Tibial artery (tissue), 4 donors: ENCODE measurements at regions not wholly inside any gene's neighbourhood (a gene's known extent, or its start where the extent isn't known, plus 50 kb on each side); places are given as distances from the start of the nearest gene placed in this dataset.
"Not testable (repeated sequence)": the region's sequence is repeated elsewhere in the genome, so short reads cannot be mapped to it uniquely, and the experiment has no call there.

Experiments
- DNase-seq, 2 donors: peaks; one replicate each; pipeline ENCODE4 v3.0.0-alpha.2; 2019
- H3K27ac ChIP-seq, 2 donors: fragments of 200-600 bp; sonication (generic) in 1 of 2; 1 replicate in 1 of 2; 2 replicates in 1 of 2; pipeline ENCODE4 v1.5.1; 2018 to 2019; ENCODE audit warnings: mild to moderate bottlenecking in 1 of 2
- H3K27me3 ChIP-seq, 2 donors: fragments of 200-600 bp; sonication (generic) in 1 of 2; one replicate each; pipeline versions ENCODE4 v1.5.1 to v1.6.0; 2016 to 2019
- H3K36me3 ChIP-seq, 3 donors: fragments of 200-600 bp; sonication (generic) in 2 of 3; one replicate each; pipeline ENCODE4 v1.5.1; 2016 to 2019; ENCODE audit warnings: mild to moderate bottlenecking in 2 of 3
- H3K4me1 ChIP-seq, 4 donors: fragments of 200-600 bp; sonication (generic) in 2 of 4; 1 replicate in 3 of 4; 2 replicates in 1 of 4; pipeline ENCODE4 v1.5.1; 2016 to 2019
- H3K4me3 ChIP-seq, 2 donors: fragments of 200-600 bp; sonication (generic) in 1 of 2; 1 replicate in 1 of 2; 2 replicates in 1 of 2; pipeline ENCODE4 v1.5.1; 2018 to 2019; ENCODE audit warnings: mild to moderate bottlenecking in 2 of 2
- H3K9me3 ChIP-seq, 3 donors: fragments of 200-600 bp; sonication (generic) in 1 of 3; one replicate each; pipeline ENCODE4 v1.5.1; 2016 to 2019
- intact Hi-C: fragments of 100-400 bp; cut with DNase I; formaldehyde crosslinking; loops from one replicate; pipeline ENCODE4 v1.15.0; 2023; ENCODE audit warnings: low total_unique reads
- TF ChIP-seq, protein P1 (sequence below), 2 experiments: fragments of 200-600 bp in 1 of 2; fragments of 450-650 bp in 1 of 2; IDR thresholded peaks; one replicate each; pipeline ENCODE4 v1.5.1; 2017 to 2019; ENCODE audit warnings: antibody characterized with exemption in 2 of 2, mild to moderate bottlenecking in 1 of 2, moderate library complexity in 1 of 2

DNA sequence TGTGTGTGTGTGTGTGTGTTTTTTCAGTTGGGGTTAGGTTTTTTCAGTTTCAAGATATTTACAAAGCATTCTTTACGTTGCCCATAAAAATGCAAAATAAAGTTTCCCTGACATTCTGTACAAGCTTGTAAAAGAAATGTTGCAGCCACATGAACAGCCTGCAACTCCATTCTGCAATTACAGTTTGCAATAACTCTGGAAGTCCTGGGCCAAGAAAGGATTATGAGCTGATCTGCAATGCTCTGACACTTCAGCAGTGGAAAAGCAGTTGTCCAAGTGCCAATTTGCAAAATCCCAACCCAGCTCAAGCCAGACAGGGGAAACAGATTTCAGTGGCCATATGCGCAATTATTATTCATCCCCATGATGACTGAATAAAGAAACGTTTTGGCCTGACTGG lies 322.1 kb downstream of the MEX3B start:
- Histone ChIP-seq H3K4me1 (no peaks in the 10 kb centered on the region), H3K27me3 (no peaks in the 10 kb centered on the region), H3K27ac (no peak overlapping the region), H3K9me3 (no peaks in the 10 kb centered on the region), H3K4me3 (no peak overlapping the region), H3K36me3 (no peaks in the 10 kb centered on the region)
- peak in 1 of 2 donors; percentile 21 for DNase-seq
- TF ChIP-seq, protein P1, sequence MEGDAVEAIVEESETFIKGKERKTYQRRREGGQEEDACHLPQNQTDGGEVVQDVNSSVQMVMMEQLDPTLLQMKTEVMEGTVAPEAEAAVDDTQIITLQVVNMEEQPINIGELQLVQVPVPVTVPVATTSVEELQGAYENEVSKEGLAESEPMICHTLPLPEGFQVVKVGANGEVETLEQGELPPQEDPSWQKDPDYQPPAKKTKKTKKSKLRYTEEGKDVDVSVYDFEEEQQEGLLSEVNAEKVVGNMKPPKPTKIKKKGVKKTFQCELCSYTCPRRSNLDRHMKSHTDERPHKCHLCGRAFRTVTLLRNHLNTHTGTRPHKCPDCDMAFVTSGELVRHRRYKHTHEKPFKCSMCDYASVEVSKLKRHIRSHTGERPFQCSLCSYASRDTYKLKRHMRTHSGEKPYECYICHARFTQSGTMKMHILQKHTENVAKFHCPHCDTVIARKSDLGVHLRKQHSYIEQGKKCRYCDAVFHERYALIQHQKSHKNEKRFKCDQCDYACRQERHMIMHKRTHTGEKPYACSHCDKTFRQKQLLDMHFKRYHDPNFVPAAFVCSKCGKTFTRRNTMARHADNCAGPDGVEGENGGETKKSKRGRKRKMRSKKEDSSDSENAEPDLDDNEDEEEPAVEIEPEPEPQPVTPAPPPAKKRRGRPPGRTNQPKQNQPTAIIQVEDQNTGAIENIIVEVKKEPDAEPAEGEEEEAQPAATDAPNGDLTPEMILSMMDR (IDR thresholded peaks at IDR 0.05) = no peak
- intact Hi-C loops = no loop called here

DNA sequence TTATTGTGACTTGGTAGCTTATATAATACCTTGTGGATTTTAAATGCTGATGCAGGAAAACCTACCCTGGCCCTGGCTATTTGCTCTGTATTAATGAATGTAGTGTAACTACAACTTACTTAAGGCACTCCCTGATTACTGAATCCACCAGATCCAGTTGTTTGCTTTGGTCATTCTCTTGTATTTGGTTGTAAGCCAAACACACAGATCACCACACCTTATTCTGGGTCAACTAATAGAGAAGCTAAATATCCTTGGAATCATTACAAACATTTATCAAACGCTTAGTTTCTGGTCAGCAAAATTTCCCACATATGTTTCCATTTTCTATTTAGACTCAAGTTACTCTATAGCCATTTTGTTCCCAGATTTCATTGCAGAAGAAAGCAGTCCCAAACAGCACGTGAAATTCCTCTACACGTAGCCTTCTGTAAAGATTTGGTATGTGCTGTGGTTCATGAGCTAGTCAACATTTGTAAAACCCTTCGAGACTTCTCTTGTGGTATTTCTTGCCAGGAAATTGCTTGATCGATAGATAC lies 322.6 kb downstream of the MEX3B start:
- Histone ChIP-seq H3K4me1 (no peaks in the 10 kb centered on the region), H3K9me3 (no peaks in the 10 kb centered on the region), H3K4me3 (no peak overlapping the region), H3K36me3 (no peaks in the 10 kb centered on the region), H3K27me3 (no peaks in the 10 kb centered on the region), H3K27ac (no peak overlapping the region)
- intact Hi-C loops = no loop called here
- no peak for DNase-seq
- TF ChIP-seq, protein P1 (IDR thresholded peaks at IDR 0.05) = no peak

DNA sequence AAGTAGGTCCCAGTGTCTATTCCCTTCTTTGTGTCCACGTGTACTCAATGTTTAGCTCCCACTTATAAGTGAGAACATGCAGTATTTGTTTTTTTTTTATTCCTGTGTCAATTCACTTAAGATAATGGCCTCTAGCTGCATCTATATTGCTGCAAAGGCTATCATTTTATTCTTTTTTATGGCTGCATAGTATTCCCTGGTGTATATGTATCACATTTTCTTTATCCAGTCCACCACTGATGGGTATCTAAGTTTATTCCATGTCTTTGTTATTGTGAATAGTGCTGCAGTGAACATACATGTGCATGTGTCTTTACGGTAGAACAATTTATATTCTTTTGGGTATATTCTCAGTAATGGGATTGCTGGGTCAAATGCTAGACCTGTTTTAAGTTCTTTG lies 329.4 kb downstream of the MEX3B start:
- H3K4me3 ChIP-seq, H3K36me3 ChIP-seq, DNase-seq, intact Hi-C loops, H3K9me3 ChIP-seq, H3K27me3 ChIP-seq, H3K4me1 ChIP-seq, H3K27ac ChIP-seq: not testable (repeated sequence)

DNA sequence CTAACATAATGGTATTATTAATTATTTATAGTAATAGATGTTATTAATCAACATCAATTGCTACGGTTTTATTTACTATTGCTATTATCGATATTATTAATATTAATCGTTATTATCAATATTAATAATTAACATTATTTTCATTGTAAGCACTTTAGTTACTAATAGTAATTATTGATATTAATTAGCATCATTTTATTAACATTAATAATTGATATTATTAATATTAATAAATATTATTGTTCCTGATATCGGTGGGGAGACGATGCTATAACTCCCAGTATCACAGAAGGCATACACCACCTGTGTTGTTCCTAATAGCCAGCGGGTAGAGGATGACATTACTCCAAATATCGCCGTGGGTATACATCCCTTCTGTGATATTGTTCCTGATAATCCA lies 335.5 kb downstream of the MEX3B start:
- Histone ChIP-seq H3K27ac (no peak overlapping the region), H3K9me3 (no peaks in the 10 kb centered on the region), H3K4me1 (no peaks in the 10 kb centered on the region), H3K27me3 (no peaks in the 10 kb centered on the region), H3K36me3 (no peaks in the 10 kb centered on the region), H3K4me3 (no peak overlapping the region)
- intact Hi-C loops = no loop called here
- no peak for DNase-seq
- TF ChIP-seq, protein P1 (IDR thresholded peaks at IDR 0.05) = no peak

DNA sequence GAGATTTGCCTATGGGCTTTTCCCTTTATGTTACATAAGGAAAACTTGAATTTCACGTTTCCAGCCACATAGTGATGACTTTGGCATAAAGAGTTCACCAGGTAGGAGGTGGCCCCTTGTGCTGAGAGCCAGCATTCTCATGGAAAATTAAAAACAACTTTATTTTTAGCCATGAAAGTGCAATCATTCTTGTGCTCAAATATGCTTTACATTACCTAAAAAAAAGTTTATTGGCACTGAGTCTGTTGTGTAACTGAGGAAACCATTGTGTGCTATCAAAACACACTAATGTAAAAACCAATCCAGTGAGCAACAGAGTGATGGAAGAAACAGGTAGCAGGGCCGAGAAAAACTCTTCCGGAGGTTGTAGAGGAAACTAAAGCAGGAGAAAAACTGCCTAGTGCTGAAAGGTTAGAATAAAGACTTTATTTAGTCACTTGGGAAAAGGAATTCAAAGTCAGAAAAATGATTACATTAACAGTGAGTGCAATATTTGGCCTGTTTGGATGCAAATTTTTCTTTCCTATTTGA lies 332.9 kb upstream of the TMC3 start:
- H3K36me3 ChIP-seq, intact Hi-C loops, H3K27me3 ChIP-seq, DNase-seq, H3K4me3 ChIP-seq, H3K9me3 ChIP-seq, H3K4me1 ChIP-seq, H3K27ac ChIP-seq: not testable (repeated sequence)

DNA sequence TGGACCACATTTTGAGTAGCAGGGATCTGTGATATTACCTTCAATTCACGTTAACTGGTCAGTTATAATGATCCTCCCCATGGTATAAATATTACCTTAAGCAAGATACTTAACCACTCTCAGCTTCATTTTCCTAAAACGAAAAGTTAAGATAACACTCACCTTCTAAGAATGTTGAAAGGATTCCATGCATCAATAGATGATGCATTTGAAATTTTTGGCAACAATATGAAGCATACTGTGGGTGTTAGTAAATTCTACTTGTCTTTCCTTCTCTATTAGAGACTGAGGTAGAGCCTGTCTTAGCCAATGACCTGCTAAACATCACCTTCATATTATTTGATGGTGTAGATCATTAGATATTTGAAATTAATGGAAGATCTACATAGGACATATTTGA lies 331.7 kb upstream of the TMC3 start:
- H3K9me3 ChIP-seq, DNase-seq, H3K4me1 ChIP-seq, H3K27me3 ChIP-seq, H3K4me3 ChIP-seq, intact Hi-C loops, H3K36me3 ChIP-seq, H3K27ac ChIP-seq: not testable (repeated sequence)

DNA sequence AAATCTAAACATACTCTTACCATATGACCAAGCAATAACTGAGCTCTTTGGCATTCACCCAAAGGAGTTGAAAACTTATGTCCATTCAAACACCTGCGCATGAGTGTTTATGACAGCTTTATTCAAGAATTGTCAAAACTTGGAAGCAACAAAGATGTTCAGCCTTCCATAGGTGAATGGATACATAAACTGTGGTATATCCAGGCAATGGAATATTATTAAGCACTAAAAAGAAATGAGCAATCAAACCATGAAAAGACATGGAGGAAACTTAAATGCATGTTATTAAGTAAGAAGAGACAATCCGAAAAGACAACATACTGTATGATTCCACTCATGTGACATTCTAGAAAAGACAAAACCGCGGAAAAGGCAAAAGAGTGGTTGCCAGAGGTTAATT lies 312.0 kb upstream of the TMC3 start:
- Histone ChIP-seq H3K4me3 (no peak overlapping the region), H3K27me3 (no peaks in the 10 kb centered on the region), H3K27ac (no peak overlapping the region), H3K9me3 (peaks cover 0 to 14% (median 0%) of the 10 kb centered on the region in 3 donors), H3K4me1 (no peaks in the 10 kb centered on the region), H3K36me3 (no peaks in the 10 kb centered on the region)
- intact Hi-C loops = no loop called here
- TF ChIP-seq, protein P1 (IDR thresholded peaks at IDR 0.05) = no peak
- no peak for DNase-seq
